GM18499 (cell line): ENCODE measurements at regions not wholly inside any gene's neighbourhood (a gene's known extent, or its start where the extent isn't known, plus 50 kb on each side); places are given as distances from the start of the nearest gene placed in this dataset.

ENCODE experiments used
- ATAC-seq: cut with Tn5 transposase; IDR thresholded peaks from one replicate; pipeline ENCODE4 v1.9.1; 2021; ENCODE audit warnings: moderate number of reproducible peaks; ENCODE audit not compliant: insufficient read depth, unreplicated experiment

DNA sequence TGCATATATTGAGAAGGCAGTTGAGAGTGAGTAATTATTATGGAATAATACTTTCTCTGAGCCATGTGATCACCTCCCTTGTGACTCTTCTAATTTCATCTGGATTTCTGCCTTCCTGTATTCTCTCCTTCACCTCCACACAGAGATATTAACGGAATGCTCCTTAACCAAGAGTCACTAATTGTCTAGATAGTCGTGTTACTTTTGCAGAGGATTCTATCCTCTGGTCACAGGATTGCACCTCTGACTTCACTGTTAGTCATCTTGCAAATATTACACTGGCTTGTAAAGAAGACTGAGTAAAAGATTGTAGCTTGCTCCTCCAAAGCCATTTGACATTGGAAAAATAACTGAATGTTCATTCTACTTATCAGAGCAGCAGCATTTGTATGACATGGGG, 160.9 kb downstream of the SH2D1A start:
- no peak for ATAC-seq

- ATAC-seq: no peak
These were observed 172.5 kb downstream of the SH2D1A start for GRCh38 chrX:124518885-124519284.

DNA sequence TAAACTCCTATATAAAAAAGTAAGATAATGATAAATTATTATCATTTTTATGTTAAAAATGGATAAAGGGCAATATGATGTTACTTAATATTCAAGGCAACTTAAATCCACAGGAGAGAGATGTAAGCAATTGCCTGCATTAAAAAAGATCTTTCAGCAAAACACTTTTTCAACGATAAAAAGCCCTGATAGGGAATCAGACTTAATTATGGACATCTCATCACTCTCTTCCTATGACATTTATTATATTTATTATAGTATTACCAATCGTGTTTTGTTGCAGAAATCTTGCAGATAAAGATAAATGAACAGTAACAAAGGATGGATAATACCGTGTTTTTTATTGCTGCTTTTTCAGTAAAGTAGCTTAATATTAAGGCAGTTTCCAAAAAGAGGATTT, 178.5 kb downstream of the SH2D1A start:
- ATAC-seq: no peak

GRCh38 chrX:124529786-124530185, 183.4 kb downstream of the SH2D1A start:
- ATAC-seq: no peak

GRCh38 chrX:124530803-124531202, 184.4 kb downstream of the SH2D1A start:
- no peak for ATAC-seq

- ATAC-seq: no peak
These were observed 188.2 kb downstream of the SH2D1A start for GRCh38 chrX:124534536-124534935.

GRCh38 chrX:124540474-124540873, 194.1 kb downstream of the SH2D1A start:
- ATAC-seq: no peak

DNA sequence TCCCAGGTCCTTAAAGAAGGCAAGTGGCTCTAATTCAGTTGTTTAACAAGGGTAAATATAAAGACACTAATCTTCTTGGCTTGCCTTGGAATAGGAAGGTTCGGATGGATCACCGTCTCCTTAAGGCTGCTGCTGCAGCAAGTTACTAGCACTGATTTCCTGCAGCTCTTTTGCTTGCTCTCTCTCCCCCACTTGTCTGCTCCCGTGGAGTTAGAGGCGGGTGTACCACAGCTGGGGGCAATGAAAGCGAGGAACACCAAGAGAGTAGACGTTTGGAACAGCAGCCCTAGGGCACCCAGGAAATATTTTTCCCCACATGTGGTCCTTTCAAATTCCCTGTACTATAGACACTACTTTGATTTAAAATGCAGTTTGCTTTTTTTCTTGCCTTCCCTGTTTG, 202.2 kb downstream of the SH2D1A start:
- ATAC-seq: no peak

DNA sequence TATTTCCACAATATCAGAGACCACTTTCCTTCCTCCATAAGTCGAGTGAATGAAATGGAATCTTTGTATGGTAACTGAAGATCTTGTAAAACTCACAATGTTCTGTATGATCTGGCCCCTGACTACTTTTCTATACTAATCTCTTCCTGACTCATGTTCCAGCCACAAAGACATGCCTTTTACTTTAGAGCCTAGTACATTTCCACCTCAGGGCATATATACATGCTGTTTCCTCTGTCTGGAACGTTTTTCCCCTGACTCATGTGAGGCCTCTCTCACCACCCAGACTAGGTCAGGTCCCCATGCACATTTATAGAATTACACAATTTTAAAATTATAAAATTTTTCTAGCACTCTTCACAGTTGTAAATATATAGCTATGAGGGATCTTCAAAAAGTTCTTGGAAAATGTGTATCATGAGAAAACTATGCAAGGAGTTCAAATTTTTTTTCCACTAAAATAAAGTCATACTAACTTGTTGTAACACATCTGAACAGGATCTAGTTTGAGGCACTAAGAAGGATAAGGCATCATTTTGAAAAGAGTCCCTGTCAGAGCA, 208.8 kb downstream of the SH2D1A start:
- ATAC-seq: no peak

- no peak for ATAC-seq
These were observed 211.6 kb downstream of the SH2D1A start for GRCh38 chrX:124557976-124558375.

- no peak for ATAC-seq
These were observed 227.1 kb downstream of the SH2D1A start for GRCh38 chrX:124573468-124573867.

DNA sequence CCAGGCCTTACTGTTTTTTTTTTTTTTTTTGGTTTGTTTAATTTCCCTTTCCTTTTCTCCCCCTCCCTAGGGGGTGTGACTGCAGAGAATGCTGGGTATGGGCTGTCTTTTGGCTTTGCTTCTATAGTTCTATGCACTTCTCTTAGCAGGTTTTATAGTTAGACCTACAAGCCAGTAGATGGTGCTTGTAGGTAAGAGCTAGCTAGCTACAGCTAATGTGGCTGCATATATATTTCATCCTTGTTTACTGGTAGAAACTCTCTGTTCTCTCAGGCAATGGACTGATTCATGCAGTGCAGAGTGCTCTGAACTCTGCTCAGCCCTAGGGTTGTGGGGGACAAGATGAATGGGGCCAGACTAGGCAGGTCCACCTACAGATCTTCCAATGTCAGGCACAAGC, 246.4 kb downstream of the SH2D1A start:
- no peak for ATAC-seq

DNA sequence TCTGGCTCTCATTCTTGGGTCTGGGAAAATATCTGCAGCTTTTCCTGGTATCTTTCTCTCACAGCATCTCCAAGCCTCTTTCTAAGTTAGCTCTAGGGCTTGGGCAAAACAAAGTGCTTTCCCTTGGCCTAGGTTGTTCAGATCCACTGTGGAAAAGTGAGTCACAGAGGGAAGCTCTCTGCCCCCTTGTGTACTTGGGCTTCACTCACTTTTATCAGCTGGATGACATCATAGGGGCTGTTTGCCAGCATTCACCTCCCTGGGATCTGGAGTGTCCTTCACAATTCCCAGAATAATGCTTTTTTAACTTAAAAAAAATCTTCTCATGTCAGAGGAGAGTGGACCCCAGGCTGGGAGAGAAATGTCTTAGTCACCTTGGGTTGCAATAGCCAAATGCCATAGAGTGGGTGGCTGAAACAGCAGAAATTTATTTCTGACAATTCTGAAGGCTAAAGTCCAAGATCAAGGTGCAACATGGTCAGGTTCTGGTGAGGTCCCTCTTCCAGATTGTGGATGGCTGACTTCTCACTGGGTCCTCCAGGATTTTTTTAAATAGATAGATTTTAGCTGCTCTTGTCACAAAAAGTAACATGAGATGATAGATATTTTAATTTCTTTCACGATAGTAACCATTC, 247.8 kb downstream of the SH2D1A start:
- no peak for ATAC-seq

GRCh38 chrX:124605511-124605910, 259.1 kb downstream of the SH2D1A start:
- no peak for ATAC-seq

- no peak for ATAC-seq
These were observed 260.4 kb downstream of the SH2D1A start for GRCh38 chrX:124606724-124607123.

GRCh38 chrX:124619710-124620109, 273.3 kb downstream of the SH2D1A start:
- ATAC-seq: no peak

GRCh38 chrX:124634363-124634762, 288.0 kb downstream of the SH2D1A start:
- no peak for ATAC-seq

- ATAC-seq: no peak
These were observed 295.6 kb downstream of the SH2D1A start for GRCh38 chrX:124641737-124642491.

DNA sequence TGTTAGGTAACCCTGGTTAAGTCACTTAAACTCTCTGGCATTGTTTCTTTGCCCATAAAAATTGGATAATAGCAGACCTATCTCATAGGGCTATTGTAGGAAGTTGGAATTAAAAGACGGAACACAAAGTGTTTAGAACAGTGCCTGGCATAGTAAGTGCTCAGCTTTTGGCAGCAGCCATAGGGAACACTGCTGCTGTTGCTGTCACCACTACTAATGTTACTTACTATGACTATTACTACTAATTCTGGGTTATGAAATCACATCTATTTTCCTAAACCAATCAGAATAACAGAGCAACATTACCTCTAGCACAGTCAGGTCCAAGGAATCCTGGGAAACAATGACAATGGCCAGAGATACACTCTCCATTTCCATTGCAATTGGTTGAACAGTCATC, 300.0 kb downstream of the SH2D1A start:
- no peak for ATAC-seq

DNA sequence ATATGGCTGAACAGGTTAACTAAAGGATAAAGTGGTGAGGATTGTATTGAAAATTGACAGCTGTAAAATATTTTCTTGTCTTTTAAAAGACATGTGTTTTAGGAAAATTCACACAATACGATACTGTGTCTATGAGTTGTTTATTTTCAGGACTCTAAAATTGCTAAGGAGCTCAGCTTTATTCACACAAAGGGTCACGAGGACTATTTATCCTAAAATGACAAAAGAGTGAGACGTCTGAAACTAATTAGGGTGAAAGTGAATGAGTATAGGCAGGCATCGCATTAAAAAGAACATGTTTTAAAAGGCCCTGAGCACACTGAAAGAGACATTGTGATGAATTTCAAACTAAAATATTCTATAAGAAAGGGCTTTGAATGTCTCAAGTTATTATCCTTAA, 304.7 kb downstream of the SH2D1A start:
- ATAC-seq: no peak

GRCh38 chrX:124665621-124666400, 319.4 kb downstream of the SH2D1A start:
- no peak for ATAC-seq
